ENCODE measurements at regions not wholly inside any gene's neighbourhood (a gene's known extent, or its start where the extent isn't known, plus 50 kb on each side); places are given as distances from the start of the nearest gene placed in this dataset.

DNA sequence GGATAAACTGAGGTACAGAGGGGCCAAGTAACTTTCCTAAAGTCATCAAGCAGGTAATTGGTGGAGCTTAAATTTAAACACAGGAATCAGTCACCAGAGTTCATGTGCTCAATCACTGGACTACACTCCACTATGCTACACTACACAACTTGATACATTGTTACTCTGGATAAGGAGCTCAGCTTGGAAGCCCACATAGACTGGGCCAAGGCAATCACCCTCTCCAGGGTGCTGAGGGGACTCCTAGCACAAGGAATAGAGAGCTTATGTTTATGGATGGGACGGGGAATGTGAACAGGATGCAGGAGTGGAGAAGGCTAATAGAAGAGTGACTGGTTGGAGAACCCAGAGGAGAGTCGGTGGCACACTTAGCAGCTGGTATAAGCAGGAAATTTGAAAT, 113.5 kb upstream of the NFIB start:
- TF ChIP-seq, protein P1, sequence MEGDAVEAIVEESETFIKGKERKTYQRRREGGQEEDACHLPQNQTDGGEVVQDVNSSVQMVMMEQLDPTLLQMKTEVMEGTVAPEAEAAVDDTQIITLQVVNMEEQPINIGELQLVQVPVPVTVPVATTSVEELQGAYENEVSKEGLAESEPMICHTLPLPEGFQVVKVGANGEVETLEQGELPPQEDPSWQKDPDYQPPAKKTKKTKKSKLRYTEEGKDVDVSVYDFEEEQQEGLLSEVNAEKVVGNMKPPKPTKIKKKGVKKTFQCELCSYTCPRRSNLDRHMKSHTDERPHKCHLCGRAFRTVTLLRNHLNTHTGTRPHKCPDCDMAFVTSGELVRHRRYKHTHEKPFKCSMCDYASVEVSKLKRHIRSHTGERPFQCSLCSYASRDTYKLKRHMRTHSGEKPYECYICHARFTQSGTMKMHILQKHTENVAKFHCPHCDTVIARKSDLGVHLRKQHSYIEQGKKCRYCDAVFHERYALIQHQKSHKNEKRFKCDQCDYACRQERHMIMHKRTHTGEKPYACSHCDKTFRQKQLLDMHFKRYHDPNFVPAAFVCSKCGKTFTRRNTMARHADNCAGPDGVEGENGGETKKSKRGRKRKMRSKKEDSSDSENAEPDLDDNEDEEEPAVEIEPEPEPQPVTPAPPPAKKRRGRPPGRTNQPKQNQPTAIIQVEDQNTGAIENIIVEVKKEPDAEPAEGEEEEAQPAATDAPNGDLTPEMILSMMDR (IDR thresholded peaks at IDR 0.05) = no peak
- TF ChIP-seq POLR2AphosphoS5 (IDR thresholded peaks at IDR 0.05) (no peak), POLR2A (IDR thresholded peaks at IDR 0.05; ENCODE audit: low read depth) (no peak), EP300 (IDR thresholded peaks at IDR 0.05) (no peak)
